SJCRH30 (cell line): ENCODE measurements at regions not wholly inside any gene's neighbourhood (a gene's known extent, or its start where the extent isn't known, plus 50 kb on each side); places are given as distances from the start of the nearest gene placed in this dataset.
"Not testable (repeated sequence)": the region's sequence is repeated elsewhere in the genome, so short reads cannot be mapped to it uniquely, and the experiment has no call there.

Source experiments
- DNase-seq, 2 experiments: peaks; one replicate each; pipeline ENCODE4 v3.0.0-alpha.2; 2015 to 2020
- H3K27ac ChIP-seq: fragments of 250-450 bp; sonication (Bioruptor Pico); 2 replicates; pipeline ENCODE4 v1.5.1; 2020; ENCODE audit warnings: mild to moderate bottlenecking, moderate library complexity
- H3K27me3 ChIP-seq: fragments of 250-450 bp; sonication (Bioruptor Pico); 2 replicates; pipeline ENCODE4 v1.5.1; 2020; ENCODE audit warnings: mild to moderate bottlenecking, moderate library complexity
- H3K36me3 ChIP-seq: fragments of 250-450 bp; sonication (Bioruptor Pico); 2 replicates; pipeline ENCODE4 v1.5.1; 2020; ENCODE audit warnings: mild to moderate bottlenecking, moderate library complexity
- H3K4me1 ChIP-seq: fragments of 250-450 bp; sonication (Bioruptor Pico); 2 replicates; pipeline ENCODE4 v1.5.1; 2020; ENCODE audit warnings: mild to moderate bottlenecking, moderate library complexity
- H3K4me3 ChIP-seq: fragments of 250-450 bp; sonication (Bioruptor Pico); 2 replicates; pipeline ENCODE4 v1.5.1; 2020; ENCODE audit warnings: mild to moderate bottlenecking, moderate library complexity
- H3K9me3 ChIP-seq: fragments of 250-450 bp; sonication (Bioruptor Pico); replicated peaks from 2 replicates; pipeline ENCODE4 v1.5.1; 2020; ENCODE audit warnings: mild to moderate bottlenecking, moderate library complexity

DNA sequence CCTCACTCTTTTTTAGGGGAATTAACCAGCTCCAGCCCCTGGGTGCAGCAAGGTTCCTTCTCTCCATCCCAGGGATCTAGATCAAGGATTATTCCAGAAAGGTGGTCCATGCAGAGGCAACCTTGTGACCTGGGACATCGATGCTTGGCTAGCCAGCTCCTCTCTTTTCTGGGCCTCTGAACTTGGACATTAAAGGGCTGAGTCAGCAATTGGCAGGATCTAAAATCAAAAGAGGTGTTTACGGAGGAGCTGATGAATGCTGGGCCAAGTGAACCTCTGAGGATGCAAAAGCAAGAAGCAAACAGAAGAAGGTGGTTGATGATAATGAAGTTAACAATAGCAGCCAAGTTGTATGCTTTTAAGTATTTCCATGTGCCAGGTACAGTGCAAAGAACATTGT is 207.0 kb downstream of the MAF start:
- H3K27ac ChIP-seq: no peak overlapping the region
- no peak for DNase-seq
- H3K27me3 ChIP-seq: no peaks in the 10 kb centered on the region
- H3K4me3 ChIP-seq: no peak overlapping the region
- H3K4me1 ChIP-seq: no peaks in the 10 kb centered on the region
- H3K9me3 ChIP-seq: no peaks in the 10 kb centered on the region
- no peaks in the 10 kb centered on the region for H3K36me3 ChIP-seq

DNA sequence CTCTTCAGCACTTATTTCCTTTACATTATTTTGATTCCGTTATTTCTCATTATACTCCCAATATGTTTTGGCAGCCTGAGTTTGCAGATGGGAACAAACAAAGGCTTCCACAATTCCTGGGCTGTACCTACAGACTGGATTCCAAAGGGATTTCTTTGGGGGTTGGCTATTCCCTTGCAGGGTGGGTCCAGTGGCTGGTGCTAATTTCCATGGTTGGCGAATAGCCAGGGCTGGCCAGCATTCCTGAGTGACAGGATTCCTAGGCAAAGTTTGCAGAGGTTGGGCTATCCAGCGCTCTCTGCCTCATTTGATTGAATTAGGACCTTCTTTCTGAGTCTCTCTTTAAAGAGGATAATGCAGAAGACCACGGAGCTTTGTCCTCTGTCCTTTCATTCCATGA is 207.4 kb downstream of the MAF start:
- H3K4me1 ChIP-seq: no peaks in the 10 kb centered on the region
- H3K9me3 ChIP-seq: no peaks in the 10 kb centered on the region
- no peak overlapping the region for H3K4me3 ChIP-seq
- H3K27ac ChIP-seq: no peak overlapping the region
- no peaks in the 10 kb centered on the region for H3K36me3 ChIP-seq
- H3K27me3 ChIP-seq: no peaks in the 10 kb centered on the region
- no peak for DNase-seq

DNA sequence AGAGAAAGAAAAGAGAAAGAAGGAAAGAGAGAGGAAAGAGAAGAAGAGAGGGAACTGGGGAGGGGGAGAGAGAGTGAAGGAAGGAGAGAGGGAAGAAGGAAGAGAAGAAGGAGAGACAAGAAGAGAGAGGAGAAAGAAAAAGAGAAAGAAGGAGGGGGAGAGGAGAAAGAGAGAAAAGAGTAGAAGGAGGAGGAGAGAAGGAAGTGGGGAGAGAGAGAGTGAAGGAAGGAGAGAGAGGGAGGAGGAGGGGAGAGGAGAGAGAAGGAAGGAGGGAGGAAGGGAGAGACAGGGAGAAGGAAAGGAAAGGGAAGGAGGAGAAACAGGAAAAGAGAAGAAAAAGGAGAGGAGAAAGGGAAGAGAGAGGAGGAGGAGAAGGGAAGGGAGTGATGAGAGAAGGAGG is 208.5 kb downstream of the MAF start:
- Histone ChIP-seq H3K4me1 (no peaks in the 10 kb centered on the region), H3K27me3 (no peaks in the 10 kb centered on the region), H3K9me3 (no peaks in the 10 kb centered on the region), H3K4me3 (no peak overlapping the region), H3K27ac (no peak overlapping the region), H3K36me3 (no peaks in the 10 kb centered on the region)
- no peak for DNase-seq

DNA sequence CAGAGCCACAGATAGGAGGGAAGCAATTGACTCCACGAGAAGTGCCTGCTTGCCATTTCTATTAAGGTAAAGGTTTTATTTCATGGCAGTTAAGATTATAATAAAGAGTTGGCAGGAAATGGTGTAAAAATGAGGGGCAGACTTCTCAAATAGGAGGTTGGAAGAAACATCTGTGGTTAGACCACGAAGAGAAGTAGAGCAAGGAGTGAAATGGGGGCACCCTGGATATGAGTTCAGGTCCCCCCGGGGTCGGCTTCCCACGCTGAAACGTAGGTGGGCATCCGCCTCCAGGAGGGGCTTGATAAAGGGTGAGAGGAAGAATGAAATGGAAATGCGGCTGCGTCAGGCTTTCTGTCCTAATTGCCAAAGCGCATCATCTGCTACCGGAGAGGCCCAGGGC is 209.1 kb downstream of the MAF start:
- DNase-seq: no peak
- no peaks in the 10 kb centered on the region for H3K27me3 ChIP-seq
- no peaks in the 10 kb centered on the region for H3K9me3 ChIP-seq
- no peaks in the 10 kb centered on the region for H3K36me3 ChIP-seq
- H3K4me3 ChIP-seq: no peak overlapping the region
- no peak overlapping the region for H3K27ac ChIP-seq
- no peaks in the 10 kb centered on the region for H3K4me1 ChIP-seq

DNA sequence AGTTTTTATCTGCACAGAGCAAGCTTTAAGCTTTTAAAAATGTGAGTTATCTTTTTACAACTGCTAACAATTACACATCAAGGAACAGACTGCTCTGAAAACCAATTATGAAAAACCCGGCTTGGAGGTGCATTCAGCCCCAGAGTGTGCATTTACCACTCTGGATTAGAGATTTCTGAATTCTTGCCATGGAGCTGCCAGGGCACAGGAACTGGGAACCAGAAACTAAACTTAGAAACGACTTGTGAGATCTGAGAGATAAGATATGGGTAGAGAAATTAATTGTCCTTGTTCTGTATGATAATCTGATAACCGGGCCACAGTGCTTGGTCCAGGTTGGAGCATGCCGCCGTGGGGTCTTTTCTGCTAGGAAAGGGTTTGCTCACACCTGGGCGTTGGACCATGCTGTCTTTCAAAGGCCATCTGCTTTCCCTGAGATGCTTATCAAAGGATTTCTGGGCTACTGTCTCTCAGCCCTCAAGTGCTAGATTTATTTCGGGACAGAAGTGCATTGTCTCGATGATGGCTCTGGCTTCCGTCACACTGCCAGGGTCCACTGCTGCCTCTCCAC is 210.0 kb downstream of the MAF start:
- DNase-seq: no peak
- Histone ChIP-seq H3K27ac (no peak overlapping the region), H3K4me1 (no peaks in the 10 kb centered on the region), H3K27me3 (no peaks in the 10 kb centered on the region), H3K9me3 (no peaks in the 10 kb centered on the region), H3K4me3 (no peak overlapping the region), H3K36me3 (no peaks in the 10 kb centered on the region)

DNA sequence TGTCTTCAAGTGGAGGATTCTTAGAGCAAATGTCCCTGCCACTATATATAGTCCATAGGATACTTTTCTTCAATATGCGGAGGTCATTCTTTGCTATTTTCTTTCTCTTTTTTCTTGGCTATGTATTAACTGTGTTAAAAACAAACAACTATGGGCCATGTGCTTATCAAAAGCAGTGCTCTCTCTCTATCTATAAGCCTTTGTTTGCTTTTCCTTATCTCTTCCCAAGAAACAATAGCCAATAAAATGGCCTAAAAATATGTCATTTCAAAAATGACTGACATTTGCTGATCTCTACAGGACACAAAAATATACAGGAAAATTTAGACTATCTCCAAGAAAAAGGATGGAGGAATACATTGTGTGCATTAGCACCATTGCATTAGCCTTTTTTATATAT is 212.1 kb downstream of the MAF start:
- Histone ChIP-seq H3K4me3 (no peak overlapping the region), H3K27ac (no peak overlapping the region), H3K36me3 (no peaks in the 10 kb centered on the region), H3K4me1 (no peaks in the 10 kb centered on the region), H3K9me3 (no peaks in the 10 kb centered on the region), H3K27me3 (no peaks in the 10 kb centered on the region)
- no peak for DNase-seq

DNA sequence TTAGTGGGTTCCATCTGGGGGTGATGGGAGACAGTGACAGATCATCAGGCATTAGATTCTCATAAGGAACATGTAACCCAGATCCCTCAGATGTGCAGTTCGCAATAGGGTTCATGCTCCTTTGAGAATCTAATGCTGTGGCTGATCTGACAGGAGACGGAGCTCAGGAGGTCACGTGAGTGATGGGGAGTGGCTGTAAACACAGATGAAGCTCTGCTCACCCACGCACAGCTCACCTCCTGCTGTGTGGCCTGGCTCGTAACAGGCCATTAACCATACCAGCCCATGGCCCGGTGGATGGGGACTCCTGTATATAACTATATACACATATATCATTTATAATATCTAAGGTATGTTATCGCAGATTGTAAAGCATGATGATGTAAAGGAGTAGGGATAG is 214.2 kb downstream of the MAF start:
- no peaks in the 10 kb centered on the region for H3K36me3 ChIP-seq

DNA sequence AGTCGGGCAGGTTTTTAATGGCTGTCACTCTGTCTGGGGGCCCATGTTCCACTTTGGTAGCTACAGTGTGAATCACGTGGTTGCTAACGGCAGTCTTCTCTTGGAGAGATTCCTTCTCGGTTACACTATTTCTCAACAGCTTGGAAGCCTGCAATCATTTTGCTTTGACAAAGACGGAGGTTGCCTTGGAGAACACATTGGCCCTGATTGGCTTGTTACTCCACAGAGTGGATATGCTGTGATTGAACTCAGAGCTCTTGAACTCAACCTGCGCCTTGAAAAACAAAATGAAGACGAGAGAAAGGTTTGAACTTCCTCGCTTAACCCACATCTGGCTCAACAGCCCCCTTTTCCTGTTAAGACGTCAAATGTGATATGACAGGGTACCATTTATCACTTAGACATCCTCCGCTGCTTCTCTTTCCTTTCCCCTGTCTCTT is 218.9 kb downstream of the MAF start:
- no peaks in the 10 kb centered on the region for H3K36me3 ChIP-seq

More for the DNA sequence above, 214.2 kb downstream of the MAF start:
- no peak for DNase-seq
- Histone ChIP-seq H3K9me3 (no peaks in the 10 kb centered on the region), H3K4me3 (no peak overlapping the region), H3K27ac (no peak overlapping the region), H3K4me1 (no peaks in the 10 kb centered on the region), H3K27me3 (no peaks in the 10 kb centered on the region)

DNA sequence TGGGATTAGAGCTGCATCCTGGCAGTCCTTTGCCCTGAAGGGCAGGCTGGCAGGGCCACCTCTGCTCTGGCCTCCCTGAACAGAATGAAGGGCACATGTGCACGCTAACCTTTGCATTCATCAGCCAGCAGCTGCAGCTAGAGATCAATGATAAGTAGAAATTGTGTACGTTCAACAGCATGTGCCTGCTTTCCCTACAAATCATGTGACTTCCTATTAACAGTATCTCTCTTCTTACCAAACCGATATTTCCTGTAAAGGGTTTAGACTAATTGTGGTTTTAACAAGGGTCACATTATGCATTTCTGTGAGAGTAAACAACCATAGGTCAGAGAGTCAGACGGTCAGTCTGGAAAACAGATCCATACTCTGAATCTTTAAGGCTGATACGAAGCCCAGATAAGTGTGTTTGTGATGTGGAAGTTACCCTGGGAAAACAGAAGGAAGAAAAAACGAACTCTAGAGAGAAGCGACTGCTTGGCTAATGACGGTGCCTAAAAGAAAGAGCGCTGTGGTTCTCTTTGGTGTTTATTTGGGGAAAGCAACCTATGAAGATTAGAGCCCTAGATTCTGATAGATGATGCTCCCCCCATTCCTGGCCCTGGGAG is 219.4 kb downstream of the MAF start:
- Histone ChIP-seq H3K27ac (no peak overlapping the region), H3K4me3 (no peak overlapping the region), H3K9me3 (no peaks in the 10 kb centered on the region), H3K4me1 (no peaks in the 10 kb centered on the region), H3K36me3 (no peaks in the 10 kb centered on the region), H3K27me3 (no peaks in the 10 kb centered on the region)
- DNase-seq: peak in 1 of 2 experiments; percentile 3

More for the DNA sequence above, 218.9 kb downstream of the MAF start:
- DNase-seq: no peak
- Histone ChIP-seq H3K27ac (no peak overlapping the region), H3K9me3 (no peaks in the 10 kb centered on the region), H3K27me3 (no peaks in the 10 kb centered on the region), H3K4me3 (no peak overlapping the region), H3K4me1 (no peaks in the 10 kb centered on the region)

DNA sequence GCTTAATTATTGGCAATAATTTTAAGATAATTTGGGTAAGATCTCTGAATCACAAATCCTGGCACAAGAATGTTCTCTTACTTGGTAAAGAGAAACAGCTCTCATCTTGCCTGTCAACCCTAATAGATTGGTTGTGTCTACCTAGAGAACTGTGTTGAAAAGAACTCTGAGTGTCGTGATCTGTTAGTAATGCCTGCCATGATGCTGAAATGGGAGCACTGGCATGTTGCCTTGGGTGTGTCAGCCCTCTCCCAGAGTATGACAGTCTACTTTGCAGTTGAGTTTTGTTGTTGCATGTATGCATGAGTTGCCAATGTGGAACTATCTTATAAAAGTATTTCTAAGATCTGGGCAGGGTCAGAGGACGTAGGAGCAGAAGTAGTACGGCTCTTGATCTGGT is 221.4 kb downstream of the MAF start:
- no peaks in the 10 kb centered on the region for H3K4me1 ChIP-seq
- no peaks in the 10 kb centered on the region for H3K27me3 ChIP-seq
- H3K36me3 ChIP-seq: no peaks in the 10 kb centered on the region
- no peak overlapping the region for H3K27ac ChIP-seq
- H3K4me3 ChIP-seq: no peak overlapping the region
- H3K9me3 ChIP-seq: no peaks in the 10 kb centered on the region
- no peak for DNase-seq

DNA sequence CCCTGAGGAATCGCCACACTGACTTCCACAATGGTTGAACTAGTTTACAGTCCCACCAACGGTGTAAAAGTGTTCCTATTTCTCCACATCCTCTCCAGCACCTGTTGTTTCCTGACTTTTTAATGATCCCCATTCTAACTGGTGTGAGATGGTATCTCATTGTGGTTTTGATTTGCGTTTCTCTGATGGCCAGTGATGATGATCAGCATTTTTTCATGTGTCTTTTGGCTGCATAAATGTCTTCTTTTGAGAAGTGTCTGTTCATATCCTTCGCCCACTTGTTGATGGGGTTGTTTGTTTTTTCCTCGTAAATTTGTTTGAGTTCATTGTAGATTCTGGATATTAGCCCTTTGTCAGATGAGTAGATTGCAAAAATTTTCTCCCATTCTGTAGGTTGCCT is 223.5 kb downstream of the MAF start:
- H3K4me3 ChIP-seq, H3K27ac ChIP-seq, H3K4me1 ChIP-seq, H3K9me3 ChIP-seq, DNase-seq, H3K36me3 ChIP-seq, H3K27me3 ChIP-seq: not testable (repeated sequence)

DNA sequence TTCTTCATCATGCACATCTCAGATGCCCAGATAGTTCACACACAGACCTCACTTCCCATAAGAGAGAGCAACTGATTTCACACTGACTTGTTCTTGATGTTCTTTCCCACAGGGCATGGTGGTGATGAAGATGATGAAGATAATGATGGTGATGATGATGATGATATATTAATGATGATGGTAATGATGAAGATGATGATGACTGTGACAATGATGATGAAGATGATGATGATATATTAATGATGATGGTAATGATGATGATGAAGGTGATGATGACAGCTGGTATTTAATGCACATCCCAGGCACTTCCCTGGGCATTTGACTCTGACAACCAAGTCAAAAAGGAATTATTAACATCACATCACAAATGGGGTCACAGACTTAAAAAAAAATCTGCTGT is 225.2 kb downstream of the MAF start:
- Histone ChIP-seq H3K27ac (no peak overlapping the region), H3K4me1 (no peaks in the 10 kb centered on the region)
- no peak for DNase-seq

DNA sequence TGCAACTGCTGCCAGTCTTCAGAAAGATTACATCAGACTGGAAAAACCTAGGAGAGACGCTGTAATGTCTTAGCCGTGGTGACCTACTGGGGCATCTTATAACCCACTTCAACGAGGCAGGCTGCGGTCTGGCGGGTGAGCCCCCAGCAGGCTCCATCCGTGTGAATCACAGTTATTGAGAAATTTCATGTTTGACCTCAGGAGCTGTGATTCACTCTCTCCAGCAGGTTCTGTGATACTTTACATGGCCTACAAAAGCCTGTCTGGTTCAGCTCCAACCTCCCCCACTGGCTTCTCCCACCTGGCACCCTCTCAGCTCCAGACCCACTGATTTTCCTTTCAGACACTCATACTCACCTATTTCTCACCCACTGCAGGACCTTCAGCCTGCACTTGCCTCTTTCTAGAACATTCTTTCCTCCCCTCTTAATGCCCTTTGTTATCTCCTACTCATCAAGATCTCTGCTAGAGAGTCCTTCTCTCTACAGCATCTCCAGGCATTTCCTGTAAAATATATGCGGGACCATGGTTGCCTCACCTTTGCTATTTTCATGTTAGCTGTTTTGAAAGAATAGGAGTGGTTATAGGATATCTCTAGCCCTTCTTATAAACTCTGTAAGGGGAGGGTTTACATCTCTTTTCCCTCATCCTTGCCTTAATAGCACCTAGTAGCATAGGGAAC is 227.9 kb downstream of the MAF start:
- Histone ChIP-seq H3K36me3 (no peaks in the 10 kb centered on the region), H3K27me3 (no peaks in the 10 kb centered on the region), H3K9me3 (no peaks in the 10 kb centered on the region), H3K4me1 (no peaks in the 10 kb centered on the region), H3K4me3 (no peak overlapping the region), H3K27ac (no peak overlapping the region)
- DNase-seq: no peak

More for the DNA sequence above, 225.2 kb downstream of the MAF start:
- no peak overlapping the region for H3K4me3 ChIP-seq
- H3K27me3 ChIP-seq: no peaks in the 10 kb centered on the region
- no peaks in the 10 kb centered on the region for H3K36me3 ChIP-seq
- no peaks in the 10 kb centered on the region for H3K9me3 ChIP-seq

DNA sequence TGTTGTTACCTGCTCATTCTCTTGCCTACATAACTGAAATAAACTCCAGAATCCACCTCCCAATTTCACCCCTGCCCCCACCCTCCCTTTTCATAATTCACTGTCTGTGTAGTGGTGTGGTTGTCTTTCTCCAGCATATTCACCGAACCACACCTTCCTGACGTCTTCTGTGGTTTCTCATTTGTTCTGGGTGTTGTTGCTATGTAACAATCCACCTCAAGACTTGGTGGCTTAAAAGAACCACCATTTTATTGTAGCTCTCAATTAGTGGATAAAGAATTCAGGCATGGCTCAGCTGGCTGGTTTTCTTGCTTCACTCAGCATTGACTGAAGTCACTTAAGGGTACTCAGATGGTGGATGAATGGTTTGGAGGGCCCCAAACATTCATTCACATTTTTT is 229.8 kb downstream of the MAF start:
- Histone ChIP-seq H3K4me3 (no peak overlapping the region), H3K27me3 (no peaks in the 10 kb centered on the region), H3K4me1 (no peaks in the 10 kb centered on the region), H3K27ac (no peak overlapping the region), H3K9me3 (no peaks in the 10 kb centered on the region), H3K36me3 (no peaks in the 10 kb centered on the region)
- no peak for DNase-seq

DNA sequence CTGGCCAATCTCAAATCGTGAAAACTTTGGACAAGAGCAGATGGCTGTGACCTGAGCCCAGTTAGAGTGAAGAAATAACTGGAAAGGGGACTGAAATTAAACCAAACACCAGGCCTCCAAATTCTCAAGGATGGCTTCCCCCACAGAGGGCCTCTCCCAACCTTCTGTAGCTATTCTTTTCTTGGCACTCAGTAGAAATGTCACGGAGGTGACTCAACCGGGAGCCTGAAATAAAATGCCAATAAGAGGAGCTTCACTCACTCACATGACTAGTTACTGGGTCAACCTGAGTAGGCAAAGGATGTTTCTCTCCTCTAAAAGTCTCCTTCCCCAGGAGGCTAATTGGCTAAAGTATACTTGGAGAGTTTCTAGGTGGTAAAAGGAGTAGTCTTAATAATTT is 230.7 kb downstream of the MAF start:
- H3K27me3 ChIP-seq: no peaks in the 10 kb centered on the region
- no peaks in the 10 kb centered on the region for H3K36me3 ChIP-seq
- DNase-seq: no peak

DNA sequence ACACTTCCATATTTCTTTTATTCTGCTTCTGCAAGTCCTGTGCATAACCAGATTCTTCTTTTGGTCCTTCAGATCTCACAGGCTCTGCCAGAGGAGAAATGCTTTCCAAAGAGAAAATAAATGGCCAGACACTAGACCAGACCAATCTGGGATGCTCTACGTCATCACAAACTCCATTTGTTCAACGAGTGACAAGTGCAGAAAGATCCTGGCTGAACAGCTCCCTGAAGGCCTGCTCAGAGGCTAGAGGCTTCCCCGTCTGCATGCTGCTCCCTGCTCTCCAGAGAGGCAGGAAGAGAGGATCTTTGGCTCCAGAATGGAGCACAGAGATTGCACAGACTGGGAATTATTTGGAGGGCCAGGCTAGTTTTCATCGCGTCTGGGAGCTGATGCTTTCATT is 232.7 kb downstream of the MAF start:
- Histone ChIP-seq H3K9me3 (no peaks in the 10 kb centered on the region), H3K27me3 (no peaks in the 10 kb centered on the region), H3K36me3 (no peaks in the 10 kb centered on the region), H3K27ac (no peak overlapping the region), H3K4me3 (no peak overlapping the region), H3K4me1 (no peaks in the 10 kb centered on the region)
- no peak for DNase-seq

More for the DNA sequence above, 230.7 kb downstream of the MAF start:
- Histone ChIP-seq H3K9me3 (no peaks in the 10 kb centered on the region), H3K27ac (no peak overlapping the region), H3K4me1 (no peaks in the 10 kb centered on the region), H3K4me3 (no peak overlapping the region)
